ENCODE measurements at regions not wholly inside any gene's neighbourhood (a gene's known extent, or its start where the extent isn't known, plus 50 kb on each side); places are given as distances from the start of the nearest gene placed in this dataset.
"Not testable (repeated sequence)": the region's sequence is repeated elsewhere in the genome, so short reads cannot be mapped to it uniquely, and the experiment has no call there.

GRCh38 chr10:108567899-108568752 is 1355.2 kb downstream of the XPNPEP1 start:
- no peak for DNase-seq

- DNase-seq: no peak
Observed at GRCh38 chr10:108566316-108567107, 1356.8 kb downstream of the XPNPEP1 start.

GRCh38 chr10:108562105-108562504 is 1361.2 kb downstream of the XPNPEP1 start:
- DNase-seq: no peak

GRCh38 chr10:108561649-108562048 is 1361.7 kb downstream of the XPNPEP1 start:
- no peak for DNase-seq

- DNase-seq: no peak
Observed at GRCh38 chr10:108560488-108560887, 1362.8 kb downstream of the XPNPEP1 start.

GRCh38 chr10:108556186-108556585 is 1367.1 kb downstream of the XPNPEP1 start:
- no peak for DNase-seq

- no peak for DNase-seq
Observed at GRCh38 chr10:108545921-108546320, 1377.4 kb downstream of the XPNPEP1 start.

GRCh38 chr10:108544500-108545120 is 1378.7 kb downstream of the XPNPEP1 start:
- DNase-seq: no peak

GRCh38 chr10:108533551-108533950 is 1369.0 kb upstream of the SORCS1 start:
- not testable (repeated sequence) for DNase-seq

GRCh38 chr10:108523016-108523800 is 1358.7 kb upstream of the SORCS1 start:
- no peak for DNase-seq

- DNase-seq: no peak
Observed at GRCh38 chr10:108521827-108522492, 1357.5 kb upstream of the SORCS1 start.

GRCh38 chr10:108515821-108516220 is 1351.3 kb upstream of the SORCS1 start:
- DNase-seq: no peak

GRCh38 chr10:108500396-108500795 is 1335.9 kb upstream of the SORCS1 start:
- no peak for DNase-seq

- DNase-seq: no peak
Observed at GRCh38 chr10:108496106-108496505, 1331.6 kb upstream of the SORCS1 start.

GRCh38 chr10:108490944-108491343 is 1326.4 kb upstream of the SORCS1 start:
- DNase-seq: no peak

- DNase-seq: no peak
Observed at GRCh38 chr10:108471420-108471819, 1306.9 kb upstream of the SORCS1 start.

GRCh38 chr10:108469940-108470339 is 1305.4 kb upstream of the SORCS1 start:
- DNase-seq: no peak

- no peak for DNase-seq
Observed at GRCh38 chr10:108465871-108466641, 1301.5 kb upstream of the SORCS1 start.

- DNase-seq: no peak
Observed at GRCh38 chr10:108462005-108462404, 1297.5 kb upstream of the SORCS1 start.

GRCh38 chr10:108454793-108455192 is 1290.3 kb upstream of the SORCS1 start:
- DNase-seq: no peak

GRCh38 chr10:108454224-108454623 is 1289.7 kb upstream of the SORCS1 start:
- DNase-seq: no peak

Measured in SW 1271 (cell line).